Ishikawa (cell line): ENCODE measurements at regions not wholly inside any gene's neighbourhood (a gene's known extent, or its start where the extent isn't known, plus 50 kb on each side); places are given as distances from the start of the nearest gene placed in this dataset.

Experiments used
- CEBPB ChIP-seq: IDR thresholded peaks from 2 replicates; pipeline ENCODE4 v1.6.1; 2012
- CREB1 ChIP-seq: IDR thresholded peaks from 2 replicates; pipeline ENCODE4 v1.6.1; 2012; ENCODE audit warnings: low read depth
- EGR1 ChIP-seq: IDR thresholded peaks from 2 replicates; pipeline ENCODE4 v1.6.1; 2012
- EP300 ChIP-seq: IDR thresholded peaks from 2 replicates; pipeline ENCODE4 v1.6.1; 2012; ENCODE audit warnings: borderline replicate concordance
- FOXM1 ChIP-seq: IDR thresholded peaks from 2 replicates; pipeline ENCODE4 v1.6.1; 2012; ENCODE audit warnings: low read depth, borderline replicate concordance
- NFIC ChIP-seq: IDR thresholded peaks from 2 replicates; pipeline ENCODE4 v1.6.1; 2012
- RAD21 ChIP-seq: IDR thresholded peaks from 2 replicates; pipeline ENCODE4 v1.6.1; 2012; ENCODE audit warnings: low read depth
- TAF1 ChIP-seq: IDR thresholded peaks from 2 replicates; pipeline ENCODE4 v1.6.1; 2012; ENCODE audit warnings: low read depth, mild to moderate bottlenecking
- TCF12 ChIP-seq: IDR thresholded peaks from 2 replicates; pipeline ENCODE4 v1.6.1; 2012; ENCODE audit warnings: low read depth
- TEAD4 ChIP-seq: IDR thresholded peaks from 2 replicates; pipeline ENCODE4 v1.6.1; 2012
- YY1 ChIP-seq: IDR thresholded peaks from 2 replicates; pipeline ENCODE4 v1.6.1; 2012; ENCODE audit warnings: low read depth
- ZBTB7A ChIP-seq: IDR thresholded peaks from 2 replicates; pipeline ENCODE4 v1.6.1; 2012; ENCODE audit warnings: low read depth
- TF ChIP-seq, protein P1 (sequence below): IDR thresholded peaks from 2 replicates; pipeline ENCODE4 v1.6.1; 2012; ENCODE audit warnings: low read depth, mild to moderate bottlenecking
- TF ChIP-seq, protein P2 (sequence below): IDR thresholded peaks from 2 replicates; pipeline ENCODE4 v1.6.1; 2012
- TF ChIP-seq, protein P3 (sequence below): IDR thresholded peaks from 2 replicates; pipeline ENCODE4 v1.6.1; 2012

DNA sequence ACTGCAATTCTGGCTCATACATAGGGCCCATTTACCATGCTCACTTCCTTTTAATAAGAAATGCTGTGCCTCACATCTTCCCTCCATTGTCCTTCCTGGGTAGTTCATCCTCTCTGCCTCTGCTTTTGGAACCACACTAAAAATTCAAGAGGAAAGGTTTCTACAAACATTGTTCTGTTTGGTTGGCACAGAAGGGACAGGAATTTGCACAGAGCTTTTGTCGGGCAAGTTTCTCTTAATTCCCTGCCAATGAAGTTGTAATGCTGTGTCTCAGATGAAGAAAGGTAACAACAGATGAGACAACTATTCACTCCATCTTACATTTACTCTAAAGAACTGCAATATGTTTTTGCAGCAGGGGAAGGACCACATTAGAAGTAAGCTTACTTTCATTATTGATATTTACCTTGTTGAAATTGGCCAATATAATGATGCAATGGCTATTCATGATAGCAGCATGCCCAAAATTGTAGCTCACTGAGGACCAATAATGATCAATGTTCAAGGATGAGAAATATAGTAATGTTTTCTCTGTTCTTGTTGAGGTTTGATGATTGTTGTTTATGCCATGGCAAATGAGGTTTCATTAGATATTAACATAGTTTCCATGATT lies 82.5 kb upstream of the HMHB1 start:
- TF ChIP-seq TEAD4 (no peak), EGR1 (no peak), CREB1 (no peak), CEBPB (no peak), EP300 (no peak), NFIC (no peak), TCF12 (no peak), ZBTB7A (no peak), TAF1 (no peak), RAD21 (no peak), YY1 (no peak), FOXM1 (no peak)
- TF ChIP-seq, protein P1, sequence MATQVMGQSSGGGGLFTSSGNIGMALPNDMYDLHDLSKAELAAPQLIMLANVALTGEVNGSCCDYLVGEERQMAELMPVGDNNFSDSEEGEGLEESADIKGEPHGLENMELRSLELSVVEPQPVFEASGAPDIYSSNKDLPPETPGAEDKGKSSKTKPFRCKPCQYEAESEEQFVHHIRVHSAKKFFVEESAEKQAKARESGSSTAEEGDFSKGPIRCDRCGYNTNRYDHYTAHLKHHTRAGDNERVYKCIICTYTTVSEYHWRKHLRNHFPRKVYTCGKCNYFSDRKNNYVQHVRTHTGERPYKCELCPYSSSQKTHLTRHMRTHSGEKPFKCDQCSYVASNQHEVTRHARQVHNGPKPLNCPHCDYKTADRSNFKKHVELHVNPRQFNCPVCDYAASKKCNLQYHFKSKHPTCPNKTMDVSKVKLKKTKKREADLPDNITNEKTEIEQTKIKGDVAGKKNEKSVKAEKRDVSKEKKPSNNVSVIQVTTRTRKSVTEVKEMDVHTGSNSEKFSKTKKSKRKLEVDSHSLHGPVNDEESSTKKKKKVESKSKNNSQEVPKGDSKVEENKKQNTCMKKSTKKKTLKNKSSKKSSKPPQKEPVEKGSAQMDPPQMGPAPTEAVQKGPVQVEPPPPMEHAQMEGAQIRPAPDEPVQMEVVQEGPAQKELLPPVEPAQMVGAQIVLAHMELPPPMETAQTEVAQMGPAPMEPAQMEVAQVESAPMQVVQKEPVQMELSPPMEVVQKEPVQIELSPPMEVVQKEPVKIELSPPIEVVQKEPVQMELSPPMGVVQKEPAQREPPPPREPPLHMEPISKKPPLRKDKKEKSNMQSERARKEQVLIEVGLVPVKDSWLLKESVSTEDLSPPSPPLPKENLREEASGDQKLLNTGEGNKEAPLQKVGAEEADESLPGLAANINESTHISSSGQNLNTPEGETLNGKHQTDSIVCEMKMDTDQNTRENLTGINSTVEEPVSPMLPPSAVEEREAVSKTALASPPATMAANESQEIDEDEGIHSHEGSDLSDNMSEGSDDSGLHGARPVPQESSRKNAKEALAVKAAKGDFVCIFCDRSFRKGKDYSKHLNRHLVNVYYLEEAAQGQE: no peak
- TF ChIP-seq, protein P2, sequence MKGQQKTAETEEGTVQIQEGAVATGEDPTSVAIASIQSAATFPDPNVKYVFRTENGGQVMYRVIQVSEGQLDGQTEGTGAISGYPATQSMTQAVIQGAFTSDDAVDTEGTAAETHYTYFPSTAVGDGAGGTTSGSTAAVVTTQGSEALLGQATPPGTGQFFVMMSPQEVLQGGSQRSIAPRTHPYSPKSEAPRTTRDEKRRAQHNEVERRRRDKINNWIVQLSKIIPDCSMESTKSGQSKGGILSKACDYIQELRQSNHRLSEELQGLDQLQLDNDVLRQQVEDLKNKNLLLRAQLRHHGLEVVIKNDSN: no peak
- TF ChIP-seq, protein P3, sequence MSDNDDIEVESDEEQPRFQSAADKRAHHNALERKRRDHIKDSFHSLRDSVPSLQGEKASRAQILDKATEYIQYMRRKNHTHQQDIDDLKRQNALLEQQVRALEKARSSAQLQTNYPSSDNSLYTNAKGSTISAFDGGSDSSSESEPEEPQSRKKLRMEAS: no peak

DNA sequence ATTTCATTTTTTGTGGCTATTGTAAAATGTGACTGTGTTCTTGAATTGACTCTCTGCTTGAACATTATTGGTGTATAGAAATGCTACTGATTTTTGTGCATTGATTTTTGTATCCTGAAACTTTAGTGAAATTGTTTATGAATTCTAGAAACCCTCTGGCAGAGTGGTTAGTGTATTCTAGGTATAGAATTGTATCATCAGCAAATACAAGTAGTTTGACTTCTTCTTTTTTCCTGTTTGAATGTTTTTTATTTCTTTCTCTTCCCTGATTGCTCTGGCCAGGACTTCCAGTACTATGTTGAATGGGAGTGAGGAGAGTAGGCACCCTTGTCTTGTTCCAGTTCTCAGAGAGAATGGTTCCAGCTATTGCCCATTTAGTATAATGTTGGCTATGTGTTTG lies 88.8 kb upstream of the HMHB1 start:
- no peak for TF ChIP-seq TAF1
- TF ChIP-seq, protein P1: no peak
- no peak for TF ChIP-seq NFIC
- no peak for TF ChIP-seq EP300
- no peak for TF ChIP-seq EGR1
- TF ChIP-seq, protein P2: no peak

DNA sequence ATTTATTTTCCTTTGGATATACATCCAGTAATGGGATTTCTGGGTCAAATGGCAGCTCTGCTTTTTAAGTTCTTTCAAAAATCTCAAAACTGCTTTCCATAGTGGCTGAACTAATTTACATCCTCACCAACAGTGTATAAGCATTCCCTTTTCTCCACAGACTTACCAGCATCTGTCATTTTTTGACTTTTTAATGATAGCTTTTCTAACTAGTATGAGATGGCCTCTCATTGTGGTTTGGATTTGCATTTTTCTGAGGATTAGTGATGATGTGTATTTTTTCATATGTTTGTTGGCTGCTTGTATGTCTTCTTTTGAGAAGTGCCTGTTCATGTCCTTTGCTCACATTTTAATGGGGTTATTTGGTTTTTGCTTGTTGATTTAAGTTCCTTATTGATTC lies 90.0 kb upstream of the HMHB1 start:
- no peak for TF ChIP-seq TEAD4
- TF ChIP-seq, protein P1: no peak
- TF ChIP-seq, protein P2: no peak
- TF ChIP-seq TCF12: no peak
- TF ChIP-seq, protein P3: no peak
- no peak for TF ChIP-seq CEBPB
- no peak for TF ChIP-seq FOXM1
- no peak for TF ChIP-seq RAD21
- TF ChIP-seq EP300: no peak
- no peak for TF ChIP-seq NFIC
- no peak for TF ChIP-seq CREB1
- no peak for TF ChIP-seq ZBTB7A
- no peak for TF ChIP-seq YY1
- no peak for TF ChIP-seq EGR1
- TF ChIP-seq TAF1: no peak

DNA sequence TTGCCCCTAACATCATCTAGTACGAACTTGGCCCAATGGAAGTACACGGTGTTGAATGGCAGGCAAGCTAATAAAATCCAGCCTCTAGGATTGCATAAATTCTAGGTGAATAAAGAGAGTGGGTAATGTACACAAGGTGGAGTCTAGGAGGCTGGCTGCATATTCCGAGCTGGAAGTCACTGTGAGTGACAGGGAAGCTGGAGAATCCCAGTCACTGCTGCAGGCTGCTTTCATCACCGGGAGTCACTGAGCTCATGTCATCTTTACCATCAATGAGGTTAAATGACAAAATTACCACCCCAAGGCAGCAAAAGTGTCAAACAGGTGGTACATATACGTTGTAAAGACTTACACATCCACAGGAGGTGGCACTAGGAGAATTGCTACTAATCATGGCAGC lies 91.3 kb upstream of the HMHB1 start:
- TF ChIP-seq EGR1 (no peak), FOXM1 (no peak), CREB1 (no peak)
